GM19467 (cell line): ENCODE measurements at regions not wholly inside any gene's neighbourhood (a gene's known extent, or its start where the extent isn't known, plus 50 kb on each side); places are given as distances from the start of the nearest gene placed in this dataset.

Source experiments
- ATAC-seq: cut with Tn5 transposase; IDR thresholded peaks from one replicate; pipeline ENCODE4 v1.9.1; 2021; ENCODE audit warnings: mild to moderate bottlenecking, moderate library complexity; ENCODE audit not compliant: unreplicated experiment

DNA sequence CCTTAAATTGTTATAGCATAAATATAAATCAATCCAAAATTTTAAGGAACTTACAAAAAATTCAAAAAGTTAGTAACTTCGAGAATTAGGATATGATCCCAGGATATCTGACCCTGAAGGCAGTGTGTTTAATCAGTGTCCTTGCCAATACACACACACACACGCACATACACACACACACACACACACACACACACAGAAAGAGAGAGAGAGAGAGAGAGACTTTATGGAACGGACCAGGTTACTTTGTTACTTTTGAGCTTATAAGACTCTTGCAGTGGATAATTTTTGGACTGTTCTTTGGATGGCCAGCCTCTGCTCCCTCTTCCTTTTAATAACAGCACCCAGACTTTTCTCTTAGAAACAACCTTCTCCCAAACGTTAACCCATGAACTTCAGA lies 322.9 kb downstream of the NFIB start:
- no peak for ATAC-seq

DNA sequence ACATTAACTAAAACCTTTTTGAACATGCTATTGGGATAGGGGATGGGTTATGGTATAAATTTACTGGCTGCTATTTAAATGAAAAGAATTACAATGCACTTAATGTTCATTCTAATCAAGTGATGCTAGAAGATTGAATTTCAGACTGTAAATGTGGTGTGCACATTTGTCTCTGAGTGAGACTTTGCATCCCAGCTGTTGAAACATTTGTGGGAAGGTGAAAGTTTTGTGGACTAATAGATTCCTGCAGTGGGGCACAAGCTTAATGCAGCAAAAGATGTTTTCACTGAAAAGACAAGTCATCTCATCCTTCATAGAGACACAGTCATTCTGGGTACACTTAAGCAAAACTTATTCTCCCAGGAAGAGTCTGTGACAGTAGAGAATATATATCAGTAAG lies 323.6 kb downstream of the NFIB start:
- ATAC-seq: no peak

- ATAC-seq: no peak
Observed at GRCh38 chr9:13988944-13989343, 325.0 kb downstream of the NFIB start.

DNA sequence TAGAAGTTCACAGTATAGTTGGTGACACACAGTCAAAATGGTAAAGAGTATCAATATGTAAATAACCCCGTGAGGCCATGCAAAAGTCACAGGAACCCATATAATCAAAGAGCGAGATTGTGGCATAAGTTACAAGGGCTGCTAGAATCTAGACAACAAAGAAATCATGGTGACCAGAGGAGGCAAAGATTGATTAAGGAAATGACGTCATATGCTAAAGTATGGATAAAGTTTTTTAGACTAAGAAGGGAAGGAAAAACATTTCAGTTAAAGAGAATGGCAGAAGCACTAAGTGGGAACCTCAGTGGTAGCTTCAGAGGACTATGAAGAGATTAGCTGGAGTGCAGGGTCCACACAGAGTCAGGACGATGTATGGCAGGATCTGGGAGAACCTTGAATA lies 330.3 kb downstream of the NFIB start:
- ATAC-seq: no peak

GRCh38 chr9:13979941-13980318 lies 334.0 kb downstream of the NFIB start:
- ATAC-seq: no peak

- ATAC-seq: no peak
Observed at GRCh38 chr9:13975611-13976290, 338.2 kb downstream of the NFIB start.

GRCh38 chr9:13974891-13975290 lies 339.1 kb downstream of the NFIB start:
- no peak for ATAC-seq

DNA sequence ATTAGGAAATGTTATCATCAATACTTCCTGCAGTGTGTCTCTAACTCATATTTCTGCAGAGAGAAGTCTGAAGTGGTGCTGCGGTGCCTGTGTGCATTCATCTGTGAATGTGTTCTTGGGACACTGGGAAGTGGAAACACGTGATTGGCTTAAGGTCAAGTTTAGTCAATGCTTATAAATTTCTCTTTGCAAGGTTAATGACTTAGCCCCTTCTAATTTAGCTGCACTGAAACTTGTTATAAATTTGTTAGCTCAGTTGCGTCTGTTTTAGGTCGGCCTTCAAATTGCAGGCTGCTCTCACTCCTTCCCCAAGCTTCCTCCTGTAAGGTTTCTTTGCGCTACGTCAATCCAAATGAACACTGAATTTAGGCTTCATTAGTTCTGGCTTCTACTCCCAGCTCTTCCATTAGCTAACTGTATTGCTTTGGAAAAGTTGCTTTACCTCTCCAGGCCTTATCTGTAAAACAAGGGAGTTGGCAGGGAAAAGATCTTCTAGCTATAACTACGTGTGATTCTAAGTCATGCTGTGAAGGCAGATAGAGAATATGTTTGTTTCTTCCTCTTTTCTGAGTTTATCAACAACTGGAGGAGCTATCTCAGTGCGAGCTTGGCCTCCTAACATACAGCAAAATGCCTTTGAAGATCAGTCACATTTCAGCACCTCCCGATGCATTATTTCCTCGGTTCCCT lies 341.8 kb downstream of the NFIB start:
- ATAC-seq: no peak

GRCh38 chr9:13971415-13971814 lies 342.5 kb downstream of the NFIB start:
- no peak for ATAC-seq

DNA sequence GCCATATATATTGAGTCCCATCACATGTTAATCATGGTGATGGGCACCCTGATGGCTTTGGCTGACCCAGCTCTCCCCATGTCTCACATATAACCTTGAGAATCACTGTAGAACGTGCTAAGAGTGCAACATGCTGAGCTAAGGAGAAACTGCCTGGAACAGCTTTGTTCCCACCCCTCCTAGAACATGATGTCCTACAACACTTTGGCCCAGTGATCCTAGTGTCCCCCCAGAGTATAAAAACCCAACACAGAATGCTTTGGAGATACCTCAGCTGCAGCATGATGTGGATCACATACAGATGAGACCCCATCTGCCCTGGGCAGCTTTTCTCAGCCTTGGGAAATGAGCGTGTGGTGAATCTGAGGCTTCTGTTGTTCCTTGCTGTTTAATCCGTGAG lies 343.5 kb downstream of the NFIB start:
- no peak for ATAC-seq

DNA sequence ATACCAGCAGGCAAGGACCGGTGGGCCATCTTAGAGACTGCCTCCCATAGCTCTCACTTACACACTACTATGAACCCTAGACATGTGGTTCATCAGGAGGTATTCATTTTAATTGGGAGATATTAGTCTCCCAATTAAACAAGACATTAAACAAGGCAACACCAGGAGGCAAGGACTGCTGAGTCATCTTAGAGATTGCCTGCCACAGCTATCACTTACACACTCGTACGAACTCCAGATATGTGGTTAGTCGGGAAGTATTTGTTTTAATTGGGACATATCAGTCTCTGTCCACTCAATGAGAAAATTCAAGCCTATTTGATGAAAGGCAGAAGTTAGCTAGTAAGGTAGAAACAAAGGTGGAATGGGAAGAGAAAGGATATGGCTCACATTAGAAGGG lies 343.9 kb downstream of the NFIB start:
- no peak for ATAC-seq

- no peak for ATAC-seq
Observed at GRCh38 chr9:13967438-13967837, 346.5 kb downstream of the NFIB start.

DNA sequence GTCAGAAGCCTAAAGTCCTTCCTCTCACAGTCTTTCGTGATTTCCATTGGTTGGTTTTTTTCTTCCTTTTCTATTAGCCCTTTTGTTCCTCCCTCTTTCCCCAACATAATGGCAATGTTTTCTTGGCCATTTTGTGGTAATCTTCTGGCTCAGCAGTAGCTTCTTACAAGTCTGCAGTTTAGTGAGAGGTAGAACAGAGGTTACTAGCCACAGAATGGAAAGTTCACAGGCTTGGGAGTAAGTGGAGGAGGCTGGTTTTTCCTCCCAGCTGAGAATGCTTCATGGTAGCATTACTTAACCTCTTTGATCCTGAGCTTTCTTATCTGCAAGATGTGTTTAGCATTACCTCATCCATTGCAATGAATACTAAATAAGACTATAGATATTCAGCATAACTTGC lies 346.9 kb downstream of the NFIB start:
- ATAC-seq: no peak

DNA sequence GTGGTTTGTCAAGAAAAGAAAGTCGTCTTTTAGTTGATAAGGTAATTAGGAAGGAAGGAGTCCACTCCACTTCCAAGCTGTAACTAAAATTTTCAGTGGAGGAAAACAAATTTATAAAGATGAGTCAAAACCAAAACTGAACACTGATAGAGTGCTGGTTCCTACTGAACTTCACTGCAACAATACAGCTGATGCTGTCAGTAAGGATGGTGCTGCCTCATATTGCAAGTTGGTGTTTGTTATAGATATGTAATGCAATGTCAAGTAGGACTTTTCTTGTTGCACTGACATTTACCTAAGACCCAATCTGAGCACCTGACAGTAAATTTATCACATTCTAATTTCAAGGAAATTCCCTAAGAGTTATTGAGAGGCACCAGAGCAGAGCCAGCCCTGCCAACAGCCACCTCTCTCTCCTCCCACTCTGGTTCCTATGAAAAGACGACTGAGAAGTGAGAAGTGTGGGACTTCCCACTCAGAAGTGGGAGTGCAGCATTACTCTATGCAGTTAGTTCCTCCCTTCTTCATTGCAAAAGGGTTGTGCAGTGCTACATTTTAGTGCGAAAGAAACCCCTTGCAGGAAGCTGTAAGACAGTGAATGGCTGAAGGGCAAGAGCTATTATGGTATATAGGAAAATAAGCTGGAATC lies 350.8 kb downstream of the NFIB start:
- ATAC-seq: no peak

DNA sequence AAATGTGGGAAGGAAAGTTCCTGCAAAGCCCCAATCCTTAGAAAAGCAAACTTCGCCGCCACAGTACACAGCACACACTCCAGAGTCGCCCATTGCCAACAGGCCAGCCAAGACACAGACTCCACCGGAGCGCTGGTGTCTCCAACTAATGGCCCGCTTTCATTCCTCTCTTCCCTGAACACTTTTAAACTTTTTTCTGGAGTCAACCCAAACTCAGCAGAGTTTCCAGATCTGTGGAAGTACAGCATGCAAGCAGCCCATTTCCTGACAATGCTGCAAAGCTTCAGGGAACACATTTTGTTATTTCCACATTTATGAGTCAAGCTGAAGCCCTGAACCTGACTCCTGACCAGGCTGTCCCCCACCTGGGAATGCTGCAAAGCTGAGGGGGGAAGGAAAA lies 351.9 kb downstream of the NFIB start:
- ATAC-seq: no peak

GRCh38 chr9:13960011-13960765 lies 353.8 kb downstream of the NFIB start:
- no peak for ATAC-seq

GRCh38 chr9:13958672-13959071 lies 355.3 kb downstream of the NFIB start:
- no peak for ATAC-seq

DNA sequence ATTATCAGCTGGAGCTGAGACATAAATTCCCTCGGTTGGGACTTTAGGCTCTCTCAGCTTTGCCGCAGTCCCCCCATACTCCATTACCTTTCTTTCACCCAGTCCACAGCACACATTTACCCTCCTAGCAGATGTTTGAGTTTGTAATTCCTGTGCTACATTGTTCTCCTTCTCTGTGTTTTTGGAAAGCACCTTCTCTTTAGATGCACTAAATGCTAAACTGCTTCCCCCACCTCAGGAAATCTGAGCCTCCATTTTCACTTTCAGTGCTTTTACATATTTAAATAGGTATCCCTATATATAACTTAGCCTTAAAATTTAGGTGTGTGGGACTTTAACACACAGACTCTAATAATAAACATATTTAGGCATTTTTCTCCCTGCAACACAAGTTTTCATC lies 356.9 kb downstream of the NFIB start:
- no peak for ATAC-seq

GRCh38 chr9:13956107-13956506 lies 357.8 kb downstream of the NFIB start:
- no peak for ATAC-seq

GRCh38 chr9:13952906-13953305 lies 361.0 kb downstream of the NFIB start:
- ATAC-seq: no peak

DNA sequence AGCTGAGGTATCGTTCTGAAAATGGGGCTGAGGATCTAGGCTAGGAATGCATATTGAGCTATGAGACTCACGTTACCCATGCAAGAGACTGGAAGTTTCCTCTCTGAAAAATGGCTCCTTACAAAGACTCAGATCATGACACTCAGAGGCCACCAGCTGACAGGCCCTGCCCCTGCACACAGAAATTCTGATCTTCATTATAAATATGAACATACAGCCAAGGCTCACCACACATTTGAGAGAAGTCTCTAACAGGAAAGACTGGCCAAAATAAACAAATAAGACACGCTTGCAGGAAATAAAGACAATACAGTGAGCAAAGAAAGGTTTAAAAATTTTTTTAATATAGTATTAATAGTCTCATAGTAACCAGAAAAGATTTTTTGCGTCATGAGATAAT lies 365.9 kb downstream of the NFIB start:
- ATAC-seq: no peak

- no peak for ATAC-seq
Observed at GRCh38 chr9:13943176-13943575, 370.8 kb downstream of the NFIB start.
